Ovary (tissue), 7 donors: ENCODE measurements at regions not wholly inside any gene's neighbourhood (a gene's known extent, or its start where the extent isn't known, plus 50 kb on each side); places are given as distances from the start of the nearest gene placed in this dataset.

Experiments used
- DNase-seq, 5 donors: peaks; one replicate each; pipeline ENCODE4 v3.0.0-alpha.2; 2019 to 2020
- H3K27ac ChIP-seq, 2 donors: fragments of 200-600 bp; one replicate each; pipeline versions ENCODE4 v1.5.1 to v1.8.0; 2019 to 2022
- H3K27me3 ChIP-seq: fragments of 200-600 bp; one replicate; pipeline ENCODE4 v1.8.0; 2022
- H3K36me3 ChIP-seq: fragments of 200-600 bp; sonication (generic); one replicate; pipeline ENCODE4 v1.5.1; 2019
- H3K4me1 ChIP-seq: one replicate; pipeline ENCODE4 v1.8.1; 2013; ENCODE audit warnings: mild to moderate bottlenecking, moderate library complexity; ENCODE audit not compliant: insufficient read depth
- H3K4me3 ChIP-seq: fragments of 200-600 bp; sonication (generic); one replicate; pipeline ENCODE4 v1.5.1; 2017
- H3K9me3 ChIP-seq, 2 donors: fragments of 200-600 bp in 1 of 2; sonication (generic) in 1 of 2; one replicate each; pipeline versions ENCODE4 v1.5.1 to v1.8.1; 2013 to 2019; ENCODE audit warnings: mild to moderate bottlenecking in 1 of 2, moderate library complexity in 1 of 2
- EP300 ChIP-seq: sonication (generic); formaldehyde crosslinking; IDR thresholded peaks from one replicate; pipeline ENCODE4 v1.6.1; 2017; ENCODE audit warnings: antibody characterized with exemption
- POLR2A ChIP-seq: fragments of 450-650 bp; IDR thresholded peaks from one replicate; pipeline ENCODE4 v1.6.1; 2017; ENCODE audit warnings: antibody characterized with exemption, mild to moderate bottlenecking, moderate library complexity
- WGBS, 3 donors: extraction: QIAGEN DNeasy Blood & Tissue Kit in 1 of 3; methylation state at CpG; one replicate each; pipeline versions ENCODE4 v1.1.5 to v1.1.7; 2013 to 2017; 5-methylcytosine and 5-hydroxymethylcytosine counted together
- intact Hi-C, 4 donors: fragments of 100-400 bp; cut with DNase I; formaldehyde crosslinking; loops; one replicate each; pipeline versions ENCODE4 v1.11.0 to v1.15.1; 2022 to 2023
- TF ChIP-seq, protein P1 (sequence below), 3 donors: fragments of 450-650 bp in 2 of 3; fragments of 200-600 bp in 1 of 3; IDR thresholded peaks; one replicate each; pipeline versions ENCODE4 v1.5.1 to v1.8.0; 2016 to 2022; ENCODE audit warnings: antibody characterized with exemption in 3 of 3, mild to moderate bottlenecking in 1 of 3
- donor health status: DM: no; HTN: no; CAD: no; lungs with moderate emphysema.
- donor health status: DM: no; HTN: no; CAD: no.
- donor health status: Bipolar disorder and iron deficiency.
- donor health status: DM: no; HTN: no; CAD: no.
- donor health status: DM: yes; HTN: yes; CAD: no.

DNA sequence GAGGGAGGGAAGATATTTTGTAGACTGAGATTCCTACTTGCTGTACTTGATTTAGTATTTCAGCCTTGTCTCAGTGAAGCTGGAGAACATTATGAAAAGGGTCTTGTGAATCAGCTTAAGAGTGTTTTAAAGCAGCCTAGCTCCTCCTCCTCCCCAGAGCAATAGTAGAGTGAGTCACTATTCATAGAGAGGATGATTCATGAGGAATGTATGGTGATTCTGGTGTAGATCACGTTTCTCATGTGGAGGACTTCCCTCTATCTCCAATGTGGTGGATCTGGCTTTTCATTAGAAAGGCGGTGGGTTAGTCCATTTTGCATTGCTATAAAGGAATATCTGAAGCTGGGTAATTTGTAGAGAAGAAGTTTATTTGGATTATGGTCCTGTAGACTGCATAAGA, 340.1 kb upstream of the CHRM2 start:
- no peak for TF ChIP-seq POLR2A
- TF ChIP-seq, protein P1, sequence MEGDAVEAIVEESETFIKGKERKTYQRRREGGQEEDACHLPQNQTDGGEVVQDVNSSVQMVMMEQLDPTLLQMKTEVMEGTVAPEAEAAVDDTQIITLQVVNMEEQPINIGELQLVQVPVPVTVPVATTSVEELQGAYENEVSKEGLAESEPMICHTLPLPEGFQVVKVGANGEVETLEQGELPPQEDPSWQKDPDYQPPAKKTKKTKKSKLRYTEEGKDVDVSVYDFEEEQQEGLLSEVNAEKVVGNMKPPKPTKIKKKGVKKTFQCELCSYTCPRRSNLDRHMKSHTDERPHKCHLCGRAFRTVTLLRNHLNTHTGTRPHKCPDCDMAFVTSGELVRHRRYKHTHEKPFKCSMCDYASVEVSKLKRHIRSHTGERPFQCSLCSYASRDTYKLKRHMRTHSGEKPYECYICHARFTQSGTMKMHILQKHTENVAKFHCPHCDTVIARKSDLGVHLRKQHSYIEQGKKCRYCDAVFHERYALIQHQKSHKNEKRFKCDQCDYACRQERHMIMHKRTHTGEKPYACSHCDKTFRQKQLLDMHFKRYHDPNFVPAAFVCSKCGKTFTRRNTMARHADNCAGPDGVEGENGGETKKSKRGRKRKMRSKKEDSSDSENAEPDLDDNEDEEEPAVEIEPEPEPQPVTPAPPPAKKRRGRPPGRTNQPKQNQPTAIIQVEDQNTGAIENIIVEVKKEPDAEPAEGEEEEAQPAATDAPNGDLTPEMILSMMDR (IDR thresholded peaks at IDR 0.05) = no peak
- no peak for DNase-seq
- no peak overlapping the region for H3K27ac ChIP-seq
- 40 to 51% (median 44%) methylated on average over 2 of the region's 2 CpGs for WGBS, 3 donors
- no peaks in the 10 kb centered on the region for H3K4me1 ChIP-seq
- intact Hi-C loops = no loop called here
- peaks cover 0 to 4% of the 10 kb centered on the region in 2 donors for H3K9me3 ChIP-seq
- no peak overlapping the region for H3K4me3 ChIP-seq
- H3K27me3 ChIP-seq = no peaks in the 10 kb centered on the region
- H3K36me3 ChIP-seq = no peaks in the 10 kb centered on the region

GRCh38 chr7:136527554-136527953, 340.9 kb upstream of the CHRM2 start:
- 67 to 83% (median 79%) methylated on average over 1 of the region's 1 CpG for WGBS, 3 donors
- Histone ChIP-seq H3K9me3 (peaks cover 0 to 4% of the 10 kb centered on the region in 2 donors), H3K27ac (no peak overlapping the region), H3K27me3 (no peaks in the 10 kb centered on the region), H3K36me3 (no peaks in the 10 kb centered on the region), H3K4me1 (no peaks in the 10 kb centered on the region), H3K4me3 (no peak overlapping the region)
- no peak for DNase-seq
- intact Hi-C loops = no loop called here
- TF ChIP-seq, protein P1 (IDR thresholded peaks at IDR 0.05) = no peak

- Histone ChIP-seq H3K4me3 (no peak overlapping the region), H3K4me1 (no peaks in the 10 kb centered on the region), H3K27ac (no peak overlapping the region), H3K9me3 (peaks cover 0 to 4% of the 10 kb centered on the region in 2 donors), H3K27me3 (no peaks in the 10 kb centered on the region), H3K36me3 (no peaks in the 10 kb centered on the region)
- intact Hi-C loops = no loop called here
- WGBS, 3 donors = 86 to 92% (median 92%) methylated on average over 7 of the region's 7 CpGs
- TF ChIP-seq, protein P1 (IDR thresholded peaks at IDR 0.05) = no peak
- DNase-seq = no peak
Observed at GRCh38 chr7:136526408-136527105, 341.9 kb upstream of the CHRM2 start.

DNA sequence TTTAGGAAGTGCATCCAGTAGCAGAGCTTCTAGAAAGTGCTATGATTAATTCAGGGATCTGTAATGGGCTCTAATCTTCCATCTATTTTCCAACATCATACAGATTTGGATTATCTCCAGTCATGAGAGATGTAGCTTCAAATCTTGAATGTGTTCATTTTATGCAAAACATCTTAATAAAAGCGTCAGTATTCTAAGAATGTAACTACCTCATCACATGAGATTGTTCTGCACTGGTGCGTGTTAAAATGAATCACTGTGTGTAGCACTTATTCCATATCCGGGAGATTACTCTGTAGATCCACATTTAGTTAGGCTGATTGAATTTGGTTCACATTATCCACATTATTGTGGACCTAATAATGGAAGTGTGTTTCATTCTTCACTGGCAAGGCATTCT, 344.9 kb upstream of the CHRM2 start:
- TF ChIP-seq, protein P1 (IDR thresholded peaks at IDR 0.05) = no peak
- TF ChIP-seq EP300 (no peak), POLR2A (no peak)
- intact Hi-C loops = no loop called here
- Histone ChIP-seq H3K27me3 (no peaks in the 10 kb centered on the region), H3K36me3 (no peaks in the 10 kb centered on the region), H3K27ac (no peak overlapping the region), H3K4me1 (no peaks in the 10 kb centered on the region), H3K4me3 (no peak overlapping the region), H3K9me3 (peaks cover 0 to 4% of the 10 kb centered on the region in 2 donors)
- 81 to 87% (median 83%) methylated on average over 3 of the region's 3 CpGs for WGBS, 3 donors
- DNase-seq = no peak
